K562 (cell line): ENCODE measurements at regions not wholly inside any gene's neighbourhood (a gene's known extent, or its start where the extent isn't known, plus 50 kb on each side); places are given as distances from the start of the nearest gene placed in this dataset.

Experiments used
- CBX3 ChIP-seq, 2 experiments: IDR thresholded peaks; 1 replicate in 1 of 2; 2 replicates in 1 of 2; pipeline ENCODE4 v1.6.1; 2012; ENCODE audit warnings: inconsistent platforms in 2 of 2, low read length in 2 of 2, borderline replicate concordance in 1 of 2, control low read depth in 1 of 2
- REST ChIP-seq, 2 experiments: fragments of 450-650 bp; formaldehyde crosslinking in 1 of 2; IDR thresholded peaks; 2 replicates each; pipeline versions ENCODE4 v1.4.0 to v1.6.1; 2014 to 2020; ENCODE audit warnings: mild to moderate bottlenecking in 2 of 2, borderline replicate concordance in 1 of 2, low read depth in 1 of 2
- TF ChIP-seq, protein P1 (sequence below), 2 experiments: IDR thresholded peaks; 2 replicates each; pipeline ENCODE4 v1.6.1; 2011; ENCODE audit warnings: borderline replicate concordance in 1 of 2, control low read depth in 1 of 2, low read depth in 1 of 2, low read length in 1 of 2, mild to moderate bottlenecking in 1 of 2, mixed read lengths in 1 of 2, moderate library complexity in 1 of 2; ENCODE audit not compliant: insufficient read depth in 1 of 2, insufficient read length in 1 of 2, poor library complexity in 1 of 2, severe bottlenecking in 1 of 2; ENCODE audit errors: extremely low read depth in 1 of 2

GRCh38 chr13:79228972-79229371 is 177.1 kb downstream of the RBM26 start (continued):
- TF ChIP-seq REST (IDR thresholded peaks at IDR 0.05; ENCODE audit: borderline replicate concordance): no peak
- TF ChIP-seq REST (CRISPR knock-in tag; IDR thresholded peaks at IDR 0.05; ENCODE audit: low read depth): no peak
- TF ChIP-seq, protein P1, sequence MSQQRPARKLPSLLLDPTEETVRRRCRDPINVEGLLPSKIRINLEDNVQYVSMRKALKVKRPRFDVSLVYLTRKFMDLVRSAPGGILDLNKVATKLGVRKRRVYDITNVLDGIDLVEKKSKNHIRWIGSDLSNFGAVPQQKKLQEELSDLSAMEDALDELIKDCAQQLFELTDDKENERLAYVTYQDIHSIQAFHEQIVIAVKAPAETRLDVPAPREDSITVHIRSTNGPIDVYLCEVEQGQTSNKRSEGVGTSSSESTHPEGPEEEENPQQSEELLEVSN (IDR thresholded peaks at IDR 0.05; ENCODE audit: borderline replicate concordance in 1 of 2, extremely low read depth in 1 of 2, insufficient read depth in 1 of 2, insufficient read length in 1 of 2, low read depth in 1 of 2, low read length in 1 of 2, poor library complexity in 1 of 2, severe bottlenecking in 1 of 2): no peak
- no peak for TF ChIP-seq CBX3 (IDR thresholded peaks at IDR 0.05; ENCODE audit: borderline replicate concordance in 1 of 2, low read length in 2 of 2)
- TF ChIP-seq, all 486 proteins: peak for 0
